Breast epithelium (tissue), 3 donors: ENCODE measurements at regions not wholly inside any gene's neighbourhood (a gene's known extent, or its start where the extent isn't known, plus 50 kb on each side); places are given as distances from the start of the nearest gene placed in this dataset.

ENCODE experiments used
- CTCF ChIP-seq, 3 donors: fragments of 450-650 bp; IDR thresholded peaks; one replicate each; pipeline ENCODE4 v1.5.1; 2016 to 2017; ENCODE audit warnings: antibody characterized with exemption in 3 of 3, mild to moderate bottlenecking in 3 of 3, moderate library complexity in 3 of 3
- POLR2AphosphoS5 ChIP-seq, 3 donors: sonication (generic); formaldehyde crosslinking; IDR thresholded peaks; one replicate each; pipeline ENCODE4 v1.6.1; 2017; ENCODE audit warnings: antibody characterized with exemption in 3 of 3

GRCh38 chr5:108629779-108630528 lies 117.7 kb upstream of the FER start:
- TF ChIP-seq CTCF (IDR thresholded peaks at IDR 0.05) = no peak
- TF ChIP-seq POLR2AphosphoS5 (IDR thresholded peaks at IDR 0.05) = no peak
